ENCODE measurements at regions not wholly inside any gene's neighbourhood (a gene's known extent, or its start where the extent isn't known, plus 50 kb on each side); places are given as distances from the start of the nearest gene placed in this dataset.
"Not testable (repeated sequence)": the region's sequence is repeated elsewhere in the genome, so short reads cannot be mapped to it uniquely, and the experiment has no call there.

GRCh38 chr21:25487046-25487594 lies 120.2 kb downstream of the MRPL39 start:
- DNase-seq, result no peak

GRCh38 chr21:25485914-25486313 lies 121.4 kb downstream of the MRPL39 start:
- DNase-seq, result no peak

- DNase-seq, result no peak
Observed at GRCh38 chr21:25467896-25468295, 139.4 kb downstream of the MRPL39 start.

- DNase-seq, result not testable (repeated sequence)
Observed at GRCh38 chr21:25467071-25467470, 140.2 kb downstream of the MRPL39 start.

GRCh38 chr21:25466470-25466869 lies 140.8 kb downstream of the MRPL39 start:
- DNase-seq, result no peak

GRCh38 chr21:25465263-25465662 lies 142.0 kb downstream of the MRPL39 start:
- DNase-seq, result no peak

- DNase-seq, result no peak
Observed at GRCh38 chr21:25464275-25464674, 143.0 kb downstream of the MRPL39 start.

GRCh38 chr21:25462517-25462971 lies 144.7 kb downstream of the MRPL39 start:
- no peak for DNase-seq

GRCh38 chr21:25461725-25462124 lies 145.6 kb downstream of the MRPL39 start:
- DNase-seq, result no peak

- DNase-seq, result no peak
Observed at GRCh38 chr21:25459993-25460392, 147.3 kb downstream of the MRPL39 start.

GRCh38 chr21:25459365-25459764 lies 147.9 kb downstream of the MRPL39 start:
- no peak for DNase-seq

- DNase-seq, result no peak
Observed at GRCh38 chr21:25458484-25458883, 148.8 kb downstream of the MRPL39 start.

GRCh38 chr21:25457946-25458345 lies 149.3 kb downstream of the MRPL39 start:
- DNase-seq, result no peak

GRCh38 chr21:25457411-25457810 lies 149.9 kb downstream of the MRPL39 start:
- peak; percentile 79 for DNase-seq

GRCh38 chr21:25456672-25457071 lies 150.6 kb downstream of the MRPL39 start:
- DNase-seq, result no peak

- no peak for DNase-seq
Observed at GRCh38 chr21:25453524-25453923, 153.8 kb downstream of the MRPL39 start.

GRCh38 chr21:25449950-25450349 lies 157.3 kb downstream of the MRPL39 start:
- DNase-seq, result no peak

GRCh38 chr21:25441835-25442234 lies 165.4 kb downstream of the MRPL39 start:
- no peak for DNase-seq

GRCh38 chr21:25437465-25437864 lies 169.8 kb downstream of the MRPL39 start:
- DNase-seq, result not testable (repeated sequence)

- DNase-seq, result no peak
Observed at GRCh38 chr21:25428537-25428936, 178.7 kb downstream of the MRPL39 start.

- DNase-seq, result no peak
Observed at GRCh38 chr21:25427828-25428227, 179.5 kb downstream of the MRPL39 start.

GRCh38 chr21:25426580-25426979 lies 180.7 kb downstream of the MRPL39 start:
- DNase-seq, result no peak

- no peak for DNase-seq
Observed at GRCh38 chr21:25425156-25425555, 182.1 kb downstream of the MRPL39 start.

- DNase-seq, result no peak
Observed at GRCh38 chr21:25424634-25425033, 182.6 kb downstream of the MRPL39 start.

GRCh38 chr21:25424048-25424447 lies 183.2 kb downstream of the MRPL39 start:
- DNase-seq, result no peak

Data from SIG-M5 (cell line).